HEK293T (cell line): ENCODE measurements at regions not wholly inside any gene's neighbourhood (a gene's known extent, or its start where the extent isn't known, plus 50 kb on each side); places are given as distances from the start of the nearest gene placed in this dataset.
"Not testable (repeated sequence)": the region's sequence is repeated elsewhere in the genome, so short reads cannot be mapped to it uniquely, and the experiment has no call there.

Source experiments
- CTCF ChIA-PET: fragments of 350-600 bp; formaldehyde crosslinking; extraction: SDS; loops from one replicate; lab custom pipeline; 2021; ENCODE audit warnings: antibody characterized with exemption, inconsistent platforms; lab: Yijun Ruan, JAX
- POLR2A ChIA-PET: fragments of 350-600 bp; formaldehyde crosslinking; extraction: SDS; loops from one replicate; lab custom pipeline; 2020; ENCODE audit warnings: antibody characterized with exemption, inconsistent platforms; lab: Yijun Ruan, JAX
- DNase-seq: peaks from one replicate; pipeline ENCODE4 v3.0.0; 2012; ENCODE audit warnings: mixed read lengths; ENCODE audit errors: extremely low spot score
- ARNT ChIP-seq: fragments of 450-650 bp; IDR thresholded peaks from 2 replicates; pipeline ENCODE4 v1.6.1; 2017; ENCODE audit warnings: mild to moderate bottlenecking
- BHLHE40 ChIP-seq: fragments of 450-650 bp; IDR thresholded peaks from 2 replicates; pipeline ENCODE4 v1.6.1; 2016; ENCODE audit warnings: mild to moderate bottlenecking, moderate library complexity, borderline replicate concordance
- CTBP1 ChIP-seq: fragments of 450-650 bp; IDR thresholded peaks from 2 replicates; pipeline ENCODE4 v1.6.1; 2016; ENCODE audit warnings: borderline replicate concordance
- ELF4 ChIP-seq: fragments of 450-650 bp; IDR thresholded peaks from 2 replicates; pipeline ENCODE4 v1.6.1; 2017; ENCODE audit warnings: antibody characterized with exemption
- FOXA1 ChIP-seq: fragments of 450-650 bp; IDR thresholded peaks from 2 replicates; pipeline ENCODE4 v1.6.1; 2016; ENCODE audit warnings: mild to moderate bottlenecking
- FOXK2 ChIP-seq: fragments of 450-650 bp; IDR thresholded peaks from 2 replicates; pipeline ENCODE4 v1.6.1; 2016; ENCODE audit warnings: mild to moderate bottlenecking
- FOXM1 ChIP-seq: fragments of 450-650 bp; IDR thresholded peaks from 2 replicates; pipeline ENCODE4 v1.6.1; 2017; ENCODE audit warnings: mild to moderate bottlenecking, borderline replicate concordance
- HDGF ChIP-seq: fragments of 450-650 bp; IDR thresholded peaks from 2 replicates; pipeline ENCODE4 v1.6.1; 2017; ENCODE audit warnings: antibody characterized with exemption, borderline replicate concordance
- L3MBTL2 ChIP-seq: fragments of 450-650 bp; conservative IDR thresholded peaks from 2 replicates; pipeline ENCODE4 v1.6.1; 2016; ENCODE audit warnings: mild to moderate bottlenecking
- LEF1 ChIP-seq: fragments of 450-650 bp; IDR thresholded peaks from 2 replicates; pipeline ENCODE4 v1.6.1; 2017; ENCODE audit warnings: mild to moderate bottlenecking, borderline replicate concordance
- NFRKB ChIP-seq: fragments of 450-650 bp; IDR thresholded peaks from 2 replicates; pipeline ENCODE4 v1.6.1; 2016; ENCODE audit warnings: mild to moderate bottlenecking, moderate library complexity
- PKNOX1 ChIP-seq: fragments of 450-650 bp; IDR thresholded peaks from 2 replicates; pipeline ENCODE4 v1.6.1; 2016
- SP1 ChIP-seq: fragments of 450-650 bp; IDR thresholded peaks from 2 replicates; pipeline ENCODE4 v1.6.1; 2017
- SUZ12 ChIP-seq: fragments of 450-650 bp; IDR thresholded peaks from 2 replicates; pipeline ENCODE4 v1.6.1; 2016; ENCODE audit warnings: mild to moderate bottlenecking
- TARDBP ChIP-seq: fragments of 450-650 bp; IDR thresholded peaks from 2 replicates; pipeline ENCODE4 v1.6.1; 2016
- ZNF384 ChIP-seq: fragments of 450-650 bp; IDR thresholded peaks from 2 replicates; pipeline ENCODE4 v1.6.1; 2016

- ChIA-PET POLR2A (no interaction called here), CTCF (no interaction called here)
- no peak for TF ChIP-seq LEF1
- TF ChIP-seq FOXK2 = no peak
- no peak for TF ChIP-seq ZNF384
- TF ChIP-seq ELF4 = no peak
- TF ChIP-seq SP1 = no peak
- TF ChIP-seq FOXM1 = no peak
- no peak for TF ChIP-seq PKNOX1
- TF ChIP-seq L3MBTL2 = no peak
- no peak for TF ChIP-seq SUZ12
- TF ChIP-seq ARNT = no peak
- no peak for TF ChIP-seq HDGF
- DNase-seq = no peak
These were observed 400.7 kb downstream of the ZNF674 start for GRCh38 chrX:46144566-46144965.

- CTCF ChIA-PET = no interaction called here
- no peak for DNase-seq
- no peak for TF ChIP-seq FOXK2
- TF ChIP-seq L3MBTL2 = no peak
- TF ChIP-seq ELF4 = no peak
- TF ChIP-seq SUZ12 = no peak
- TF ChIP-seq BHLHE40 = no peak
- TF ChIP-seq SP1 = no peak
- no peak for TF ChIP-seq FOXM1
- no peak for TF ChIP-seq PKNOX1
- no peak for TF ChIP-seq ARNT
- no peak for TF ChIP-seq TARDBP
- TF ChIP-seq CTBP1 = no peak
- no peak for TF ChIP-seq HDGF
- TF ChIP-seq FOXA1 = no peak
- no peak for TF ChIP-seq ZNF384
- no peak for TF ChIP-seq LEF1
- TF ChIP-seq NFRKB = no peak
- POLR2A ChIA-PET = no interaction called here
These were observed 404.9 kb downstream of the ZNF674 start for GRCh38 chrX:46140272-46140671.

- ChIA-PET CTCF (no interaction called here), POLR2A (interaction anchor here (0.9 kb wide), 1 partner anchor 11 kb away, joined by 3 read pairs; no protein-coding TSS in a partner anchor)
These were observed 415.0 kb downstream of the ZNF674 start for GRCh38 chrX:46130247-46130646.

GRCh38 chrX:46125111-46125510 is 420.1 kb downstream of the ZNF674 start:
- CTCF ChIA-PET = no interaction called here
- POLR2A ChIA-PET = no interaction called here
- no peak for TF ChIP-seq ZNF384
- no peak for DNase-seq

More at GRCh38 chrX:46130247-46130646, 415.0 kb downstream of the ZNF674 start:
- TF ChIP-seq SUZ12 (no peak), FOXK2 (no peak)
- DNase-seq = no peak

GRCh38 chrX:46117234-46117633 is 428.0 kb downstream of the ZNF674 start:
- TF ChIP-seq LEF1 (no peak), HDGF (no peak), SUZ12 (no peak), SP1 (no peak), ARNT (no peak), FOXM1 (no peak), BHLHE40 (no peak), TARDBP (no peak), PKNOX1 (no peak), NFRKB (no peak), FOXA1 (no peak), FOXK2 (no peak), ELF4 (no peak), CTBP1 (no peak), ZNF384 (no peak)
- POLR2A ChIA-PET = no interaction called here
- CTCF ChIA-PET = no interaction called here
- DNase-seq = no peak

- POLR2A ChIA-PET, DNase-seq, CTCF ChIA-PET: not testable (repeated sequence)
These were observed 457.9 kb downstream of the ZNF674 start for GRCh38 chrX:46087310-46087709.

- CTCF ChIA-PET, DNase-seq, POLR2A ChIA-PET: not testable (repeated sequence)
These were observed 465.1 kb downstream of the ZNF674 start for GRCh38 chrX:46080121-46080520.

GRCh38 chrX:46072791-46073190 is 472.4 kb downstream of the ZNF674 start:
- CTCF ChIA-PET = no interaction called here
- no peak for DNase-seq
- POLR2A ChIA-PET = no interaction called here
- no peak for TF ChIP-seq BHLHE40
- no peak for TF ChIP-seq NFRKB
- TF ChIP-seq FOXM1 = no peak
- no peak for TF ChIP-seq L3MBTL2
- no peak for TF ChIP-seq CTBP1
- TF ChIP-seq SP1 = no peak
- TF ChIP-seq PKNOX1 = no peak
- TF ChIP-seq ARNT = no peak
- TF ChIP-seq HDGF = no peak
- no peak for TF ChIP-seq FOXA1
